ENCODE measurements at regions not wholly inside any gene's neighbourhood (a gene's known extent, or its start where the extent isn't known, plus 50 kb on each side); places are given as distances from the start of the nearest gene placed in this dataset.

- TF ChIP-seq LEF1 (IDR thresholded peaks at IDR 0.05): peak; percentile 94; the same call in 1 of the 2 replicates
- no peak for TF ChIP-seq ZNF398 (CRISPR knock-in tag; IDR thresholded peaks at IDR 0.05)
- peak; percentile 93 for TF ChIP-seq TAL1 (IDR thresholded peaks at IDR 0.05)
- peak; percentile 97 for TF ChIP-seq SMARCE1 (IDR thresholded peaks at IDR 0.05)
- TF ChIP-seq ZFP1 (CRISPR knock-in tag; IDR thresholded peaks at IDR 0.05): no peak
- TF ChIP-seq ELK1 (CRISPR knock-in tag; IDR thresholded peaks at IDR 0.05): no peak
- no peak for TF ChIP-seq ZNF586 (CRISPR knock-in tag; conservative IDR thresholded peaks at IDR 0.05)
- no peak for TF ChIP-seq POLR2B (IDR thresholded peaks at IDR 0.05; ENCODE audit: low read depth, partially characterized antibody)
- no peak for TF ChIP-seq ZNF311 (CRISPR knock-in tag; IDR thresholded peaks at IDR 0.05)
- TF ChIP-seq KLF6 (CRISPR knock-in tag; IDR thresholded peaks at IDR 0.05; ENCODE audit: borderline replicate concordance): peak; percentile 67; the same call in 1 of the 2 replicates
- TF ChIP-seq NR2F6 (CRISPR knock-in tag; IDR thresholded peaks at IDR 0.05): no peak
- no peak for TF ChIP-seq ZNF184 (CRISPR knock-in tag; IDR thresholded peaks at IDR 0.05)
- TF ChIP-seq HMG20A (CRISPR knock-in tag; conservative IDR thresholded peaks at IDR 0.05): no peak
- no peak for TF ChIP-seq ZNF699 (CRISPR knock-in tag; IDR thresholded peaks at IDR 0.05; ENCODE audit: insufficient replicate concordance)
- TF ChIP-seq HLTF (IDR thresholded peaks at IDR 0.05): no peak; the same call in 1 of the 2 replicates
- no peak for TF ChIP-seq ZNF253 (CRISPR knock-in tag; conservative IDR thresholded peaks at IDR 0.05)
- TF ChIP-seq BRD9 (IDR thresholded peaks at IDR 0.05; ENCODE audit: low read depth, partially characterized antibody): no peak
- no peak for TF ChIP-seq MLX (CRISPR knock-in tag; conservative IDR thresholded peaks at IDR 0.05)
- TF ChIP-seq EGR1 (conservative IDR thresholded peaks at IDR 0.05): no peak
- no peak for TF ChIP-seq ZNF408 (CRISPR knock-in tag; IDR thresholded peaks at IDR 0.05; ENCODE audit: low read depth)
- TF ChIP-seq ZNF41 (CRISPR knock-in tag; conservative IDR thresholded peaks at IDR 0.05): no peak; the same call in 1 of the 2 replicates
- no peak for TF ChIP-seq RBM14 (IDR thresholded peaks at IDR 0.05; ENCODE audit: borderline replicate concordance, insufficient read depth, low read depth, low read length)
- no peak for TF ChIP-seq SMAD2 (IDR thresholded peaks at IDR 0.05; ENCODE audit: low read depth, low read length)
- TF ChIP-seq GTF2B (IDR thresholded peaks at IDR 0.05; ENCODE audit: extremely low read depth, insufficient read length): no peak
- no peak for TF ChIP-seq BDP1 (IDR thresholded peaks at IDR 0.05; ENCODE audit: insufficient read depth, insufficient read length)
- TF ChIP-seq ATF7 (IDR thresholded peaks at IDR 0.05): 0 out of 2 replicates have a peak, but pooled peaks have one; percentile 27
- no peak for TF ChIP-seq ZFX (CRISPR knock-in tag; IDR thresholded peaks at IDR 0.05)
- TF ChIP-seq CGGBP1 (CRISPR knock-in tag; IDR thresholded peaks at IDR 0.05): no peak
Measured at GRCh38 chr6:139497345-139497961, 123.0 kb upstream of the CITED2 start (continued).

All from K562 (cell line).